GM12864 (cell line): ENCODE measurements at regions not wholly inside any gene's neighbourhood (a gene's known extent, or its start where the extent isn't known, plus 50 kb on each side); places are given as distances from the start of the nearest gene placed in this dataset.
"Not testable (repeated sequence)": the region's sequence is repeated elsewhere in the genome, so short reads cannot be mapped to it uniquely, and the experiment has no call there.

Experiments
- DNase-seq: peaks from one replicate; pipeline ENCODE4 v3.0.0-alpha.2; 2011; ENCODE audit warnings: low read depth
- H3K4me3 ChIP-seq: 2 replicates; pipeline ENCODE4 v1.5.1; 2011; ENCODE audit warnings: mild to moderate bottlenecking, low read depth, low read length, control low read depth
- TF ChIP-seq, protein P1 (sequence below): IDR thresholded peaks from 2 replicates; pipeline ENCODE4 v1.5.1; 2011; ENCODE audit warnings: low read depth, mild to moderate bottlenecking, moderate library complexity, low read length, control low read depth, inconsistent platforms; ENCODE audit errors: missing control alignments

DNA sequence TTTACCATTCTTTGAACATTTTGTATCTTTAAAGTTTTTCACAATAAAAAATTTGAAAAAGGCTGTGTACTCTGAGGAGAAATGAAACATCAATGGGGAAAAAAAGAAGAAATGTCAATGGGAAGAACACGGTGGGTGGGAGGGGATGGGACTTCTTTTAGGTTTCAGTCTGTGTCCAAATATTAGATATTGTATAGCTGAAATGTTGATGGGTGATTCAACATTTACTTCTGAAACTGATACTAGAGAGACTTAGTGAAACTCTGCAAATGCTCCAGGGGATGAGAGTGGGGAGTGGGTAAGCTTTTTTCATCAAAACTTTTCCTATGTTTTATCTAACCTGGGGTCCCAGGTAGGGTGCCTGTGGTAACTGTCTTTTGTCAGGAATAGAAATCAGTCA, 311.9 kb downstream of the MAN2A1 start:
- TF ChIP-seq, protein P1, sequence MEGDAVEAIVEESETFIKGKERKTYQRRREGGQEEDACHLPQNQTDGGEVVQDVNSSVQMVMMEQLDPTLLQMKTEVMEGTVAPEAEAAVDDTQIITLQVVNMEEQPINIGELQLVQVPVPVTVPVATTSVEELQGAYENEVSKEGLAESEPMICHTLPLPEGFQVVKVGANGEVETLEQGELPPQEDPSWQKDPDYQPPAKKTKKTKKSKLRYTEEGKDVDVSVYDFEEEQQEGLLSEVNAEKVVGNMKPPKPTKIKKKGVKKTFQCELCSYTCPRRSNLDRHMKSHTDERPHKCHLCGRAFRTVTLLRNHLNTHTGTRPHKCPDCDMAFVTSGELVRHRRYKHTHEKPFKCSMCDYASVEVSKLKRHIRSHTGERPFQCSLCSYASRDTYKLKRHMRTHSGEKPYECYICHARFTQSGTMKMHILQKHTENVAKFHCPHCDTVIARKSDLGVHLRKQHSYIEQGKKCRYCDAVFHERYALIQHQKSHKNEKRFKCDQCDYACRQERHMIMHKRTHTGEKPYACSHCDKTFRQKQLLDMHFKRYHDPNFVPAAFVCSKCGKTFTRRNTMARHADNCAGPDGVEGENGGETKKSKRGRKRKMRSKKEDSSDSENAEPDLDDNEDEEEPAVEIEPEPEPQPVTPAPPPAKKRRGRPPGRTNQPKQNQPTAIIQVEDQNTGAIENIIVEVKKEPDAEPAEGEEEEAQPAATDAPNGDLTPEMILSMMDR, result no peak
- H3K4me3 ChIP-seq, result no peak overlapping the region
- DNase-seq, result no peak

DNA sequence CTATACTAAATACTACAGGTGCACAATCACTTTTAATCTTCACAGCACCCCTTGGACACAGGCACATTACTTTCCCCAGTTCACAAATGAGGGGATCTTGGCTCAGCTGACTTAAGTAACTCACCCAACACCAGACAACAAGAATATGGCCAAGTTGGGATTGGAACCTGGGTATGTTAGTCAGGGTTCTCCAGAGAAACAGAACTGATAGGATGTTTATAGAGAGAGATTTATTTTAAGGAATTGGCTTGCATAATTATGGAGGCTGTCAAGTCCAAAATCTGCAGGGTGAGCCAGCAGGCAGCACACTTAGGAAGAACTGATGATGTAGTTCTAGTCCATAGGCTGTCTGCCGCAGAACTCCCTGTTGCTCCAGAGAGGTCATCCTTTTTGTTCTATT, 312.9 kb downstream of the MAN2A1 start:
- no peak for DNase-seq
- TF ChIP-seq, protein P1, result no peak
- H3K4me3 ChIP-seq, result no peak overlapping the region

DNA sequence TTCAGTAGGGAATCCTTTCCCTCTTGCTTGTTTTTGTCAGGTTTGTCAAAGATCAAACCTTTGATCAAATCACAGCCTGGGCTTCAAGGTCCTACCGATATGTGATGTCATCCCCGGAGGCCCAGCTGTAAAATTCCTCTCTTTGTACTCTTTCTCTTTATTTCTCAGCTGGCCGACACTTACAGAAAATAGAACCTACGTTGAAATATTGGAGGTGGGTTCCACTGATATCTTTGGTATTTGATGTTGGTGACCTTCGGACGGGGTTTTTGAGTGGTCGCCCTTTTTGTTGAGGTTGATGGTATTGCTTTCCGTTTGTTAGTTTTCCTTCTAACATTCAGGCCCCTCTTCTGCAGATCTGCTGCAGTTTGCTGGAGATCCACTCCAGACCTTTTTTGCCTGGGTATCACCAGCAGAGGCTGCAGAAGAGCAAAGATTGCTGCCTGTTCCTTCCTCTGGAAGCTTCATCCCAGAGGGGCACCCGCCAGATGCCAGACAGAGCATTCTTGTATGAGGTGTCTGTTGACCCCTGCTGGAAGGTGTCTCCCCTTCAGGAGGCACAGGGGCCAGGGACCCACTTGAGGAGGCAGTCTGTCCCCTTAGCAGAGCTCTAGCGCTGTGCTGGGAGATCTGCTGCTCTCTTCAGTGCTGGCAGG, 316.3 kb downstream of the MAN2A1 start:
- not testable (repeated sequence) for H3K4me3 ChIP-seq, DNase-seq

DNA sequence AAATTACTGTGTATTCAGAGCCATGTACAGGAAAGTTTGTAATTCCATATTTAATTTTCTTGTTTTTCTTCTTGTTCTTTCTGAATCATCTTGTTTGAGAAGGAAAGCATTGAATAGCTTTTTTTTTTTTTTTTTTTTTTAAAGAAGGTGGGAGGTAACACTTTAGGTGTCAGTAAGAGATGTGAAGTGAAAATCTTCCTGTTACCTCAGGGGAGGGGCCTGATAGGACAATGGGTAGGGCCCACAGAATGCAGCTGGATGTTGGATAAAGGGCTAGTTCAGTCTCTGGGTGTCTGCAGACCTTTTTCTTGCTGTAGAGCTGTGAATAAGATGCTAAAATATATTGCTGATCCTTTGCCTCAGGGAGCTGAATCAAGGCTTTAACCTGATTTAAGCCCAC, 317.4 kb downstream of the MAN2A1 start:
- no peak overlapping the region for H3K4me3 ChIP-seq
- TF ChIP-seq, protein P1, result no peak
- DNase-seq, result no peak

DNA sequence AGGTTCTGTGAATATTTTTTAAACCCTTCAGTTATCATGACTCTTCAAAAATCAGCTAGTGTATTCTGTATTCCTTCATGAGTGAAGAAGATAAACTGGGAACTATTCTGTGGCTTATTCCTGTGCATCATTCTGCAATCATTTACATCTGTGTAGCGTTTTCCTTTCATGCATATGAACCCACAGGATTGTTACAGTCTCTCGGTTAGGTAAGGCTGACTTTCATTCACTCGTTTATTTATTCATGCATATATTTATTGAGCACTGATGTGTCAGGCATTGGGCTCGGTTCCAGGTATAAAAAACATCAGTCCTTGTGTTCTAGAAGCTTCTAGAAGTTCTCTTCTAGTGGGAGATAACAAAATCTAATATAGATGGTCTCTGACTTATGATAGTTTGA, 318.4 kb downstream of the MAN2A1 start:
- H3K4me3 ChIP-seq, result no peak overlapping the region
- TF ChIP-seq, protein P1, result no peak
- no peak for DNase-seq

DNA sequence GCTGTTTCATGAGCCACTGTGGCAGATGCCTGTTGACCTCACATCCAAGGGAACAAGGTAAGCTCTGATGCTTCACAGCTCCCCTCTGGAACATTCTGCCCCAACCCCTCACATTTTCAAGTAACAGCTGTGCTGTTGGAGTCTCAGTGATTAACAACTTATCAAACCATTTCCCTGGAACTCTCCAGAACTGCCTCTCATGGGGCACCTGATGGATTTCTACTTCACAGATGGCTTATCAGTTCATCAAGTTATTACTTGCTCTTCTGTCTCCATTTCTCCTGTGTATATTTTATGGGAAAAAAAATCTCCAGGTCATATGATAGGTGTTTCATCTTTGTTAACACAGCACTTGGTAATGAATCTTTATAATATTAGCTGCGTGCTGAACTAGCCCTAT, 322.4 kb downstream of the MAN2A1 start:
- DNase-seq, result no peak
- TF ChIP-seq, protein P1, result no peak

DNA sequence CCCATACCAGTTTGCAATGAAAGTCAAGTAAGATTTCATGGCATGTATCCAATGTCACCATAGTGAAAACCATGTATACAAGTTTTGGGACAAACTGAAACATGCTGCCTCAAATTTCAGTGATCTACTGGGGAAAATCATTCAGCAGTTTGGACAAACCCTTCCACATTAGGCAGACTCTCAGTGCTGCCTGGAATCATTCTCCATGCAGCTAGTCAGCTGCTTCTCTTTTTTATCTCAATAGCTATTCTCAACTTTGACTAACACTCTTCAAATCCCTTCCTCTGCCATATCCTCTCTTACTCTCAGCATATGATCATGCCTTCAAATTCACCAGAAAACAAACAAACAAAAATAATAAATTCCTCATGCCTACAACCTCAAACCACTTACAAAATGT, 323.3 kb downstream of the MAN2A1 start:
- DNase-seq, result no peak
- H3K4me3 ChIP-seq, result no peak overlapping the region
- TF ChIP-seq, protein P1, result no peak

More for the DNA sequence above, 322.4 kb downstream of the MAN2A1 start:
- no peak overlapping the region for H3K4me3 ChIP-seq

DNA sequence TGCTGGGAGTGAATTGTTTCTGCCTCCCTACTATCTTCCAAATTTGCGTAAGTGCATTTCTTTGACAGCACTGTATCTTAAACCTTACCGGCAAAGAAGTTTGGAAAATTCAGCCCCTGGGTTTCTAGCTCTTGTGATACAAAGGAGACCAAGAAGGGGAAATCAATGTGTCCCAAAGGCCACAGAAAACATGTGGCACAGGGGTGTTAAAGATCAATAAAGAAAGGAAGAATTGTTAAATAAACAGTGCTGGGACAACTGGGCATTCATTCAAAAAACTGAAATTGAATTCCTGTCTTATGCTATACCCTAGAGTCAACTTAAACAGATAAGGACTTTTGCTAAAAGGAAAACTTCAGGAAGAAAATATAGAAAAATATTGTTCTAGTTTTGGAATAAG, 328.1 kb downstream of the MAN2A1 start:
- DNase-seq, result no peak
- TF ChIP-seq, protein P1, result no peak

More for the DNA sequence above, 328.1 kb downstream of the MAN2A1 start:
- H3K4me3 ChIP-seq, result no peak overlapping the region
